GM12878 (cell line): ENCODE measurements at regions not wholly inside any gene's neighbourhood (a gene's known extent, or its start where the extent isn't known, plus 50 kb on each side); places are given as distances from the start of the nearest gene placed in this dataset.

Experiments used
- ATAC-seq: fragments of 200-7000 bp; cut with Tn5 transposase; 3 replicates; pipeline ENCODE4 v1.9.1; 2020; ENCODE audit warnings: mild to moderate bottlenecking, moderate library complexity
- BruUV-seq: library from RNA; stranded (reverse); fragments of 400-500 nt; replicated peaks from 2 replicates; lab custom pipeline; 2021; lab: Mats Ljungman, UMichigan
- CTCF ChIA-PET: fragments of 300-600 bp; sonication (Branson Sonifier 250); formaldehyde crosslinking; extraction: SDS; loops from one replicate; lab custom pipeline; 2021; ENCODE audit warnings: inconsistent platforms; lab: Yijun Ruan, JAX
- POLR2A ChIA-PET: fragments of 350-600 bp; formaldehyde crosslinking; extraction: SDS; loops from one replicate; lab custom pipeline; 2021; ENCODE audit warnings: inconsistent platforms; lab: Charles Lee
- RAD21 ChIA-PET: fragments of 300-600 bp; sonication (Branson Sonifier 250); formaldehyde crosslinking; loops from one replicate; lab custom pipeline; 2023; ENCODE audit warnings: antibody characterized with exemption; ENCODE audit not compliant: unreplicated experiment; lab: Charles Lee
- SMC1A ChIA-PET: fragments of 300-600 bp; sonication (Branson Sonifier 250); formaldehyde crosslinking; loops from one replicate; lab custom pipeline; 2023; ENCODE audit not compliant: unreplicated experiment, uncharacterized antibody; lab: Charles Lee
- DNase-seq: peaks from one replicate; pipeline ENCODE4 v3.0.0-alpha.2; 2011; ENCODE audit warnings: low read depth, low spot score
- FAIRE-seq: peaks from 3 replicates; lab custom pipeline; 2011; peaks lifted over from hg19 to GRCh38; lab: Jason Lieb, UNC
- H2AFZ ChIP-seq: 2 replicates; pipeline ENCODE4 v1.6.0; 2011; ENCODE audit warnings: low read depth, low read length, control low read depth; ENCODE audit not compliant: control insufficient read depth
- H3K27ac ChIP-seq: 2 replicates; pipeline ENCODE4 v1.5.1; 2011; ENCODE audit warnings: control low read depth; ENCODE audit not compliant: control insufficient read depth, insufficient read depth
- H3K27me3 ChIP-seq, 2 experiments: replicated peaks in 1 of 2; 2 replicates each; pipeline versions ENCODE4 v1.6.0 to v1.6.1; 2011; ENCODE audit warnings: low read length in 1 of 2; ENCODE audit not compliant: control insufficient read depth in 2 of 2, insufficient read depth in 2 of 2
- H3K36me3 ChIP-seq, 2 experiments: 2 replicates each; pipeline ENCODE4 v1.5.1; 2011; ENCODE audit warnings: low read length in 1 of 2; ENCODE audit not compliant: control insufficient read depth in 2 of 2, insufficient read depth in 2 of 2
- H3K4me1 ChIP-seq: 2 replicates; pipeline ENCODE4 v1.6.1; 2011; ENCODE audit warnings: mild to moderate bottlenecking, low read length, moderate library complexity, mixed read lengths; ENCODE audit not compliant: control insufficient read depth, insufficient read depth
- H3K4me2 ChIP-seq: 2 replicates; pipeline ENCODE4 v1.6.0; 2011; ENCODE audit warnings: control low read depth; ENCODE audit not compliant: control insufficient read depth, insufficient read depth
- H3K4me3 ChIP-seq: fragments of 200-600 bp; sonication (generic); 2 replicates; pipeline ENCODE4 v1.5.1; 2016
- H3K79me2 ChIP-seq: 2 replicates; pipeline ENCODE4 v1.6.0; 2011; ENCODE audit warnings: low read length; ENCODE audit not compliant: control insufficient read depth, insufficient read depth
- H3K9ac ChIP-seq: 2 replicates; pipeline ENCODE4 v1.8.0; 2011; ENCODE audit warnings: low read length, control low read depth, mixed read lengths; ENCODE audit not compliant: control insufficient read depth, insufficient read depth
- H3K9me3 ChIP-seq: replicated peaks from 3 replicates; pipeline ENCODE4 v1.5.1; 2011; ENCODE audit warnings: mild to moderate bottlenecking, low read length; ENCODE audit not compliant: control insufficient read depth, insufficient read depth
- H4K20me1 ChIP-seq: 2 replicates; pipeline ENCODE4 v1.6.0; 2011; ENCODE audit not compliant: control insufficient read depth, insufficient read depth
- CTCF ChIP-seq, 3 experiments: IDR thresholded peaks in 2 of 3; conservative IDR thresholded peaks in 1 of 3; 2 replicates each; pipeline ENCODE4 v1.5.1; 2011; ENCODE audit warnings: low read depth in 3 of 3, low read length in 3 of 3, mild to moderate bottlenecking in 3 of 3, control low read depth in 2 of 3, moderate library complexity in 2 of 3, inconsistent platforms in 1 of 3, mixed read lengths in 1 of 3; ENCODE audit not compliant: control insufficient read depth in 2 of 3, insufficient read depth in 1 of 3; ENCODE audit errors: extremely low read depth in 1 of 3
- KAT2A ChIP-seq: conservative IDR thresholded peaks from 2 replicates; pipeline ENCODE4 v1.6.1; 2011; ENCODE audit warnings: low read depth, low read length; ENCODE audit not compliant: control insufficient read depth
- NBN ChIP-seq: fragments of 450-650 bp; IDR thresholded peaks from 2 replicates; pipeline ENCODE4 v1.6.1; 2016
- NKRF ChIP-seq: fragments of 450-650 bp; conservative IDR thresholded peaks from 2 replicates; pipeline ENCODE4 v1.6.1; 2017; ENCODE audit warnings: mild to moderate bottlenecking, moderate library complexity
- TCF7 ChIP-seq: IDR thresholded peaks from 2 replicates; pipeline ENCODE4 v1.6.1; 2014; ENCODE audit warnings: antibody characterized with exemption, borderline replicate concordance
- ZBTB4 ChIP-seq: fragments of 450-650 bp; formaldehyde crosslinking; IDR thresholded peaks from 2 replicates; pipeline ENCODE4 v1.4.0; 2022; ENCODE audit warnings: mild to moderate bottlenecking, moderate library complexity
- WGBS: methylation state at CpG from one replicate; pipeline ENCODE4 v1.1.6; 2016; ENCODE audit warnings: low lambda C conversion rate; ENCODE audit not compliant: insufficient replicate concordance, insufficient coverage; ENCODE audit errors: missing lambda C conversion rate; 5-methylcytosine and 5-hydroxymethylcytosine counted together
- in situ Hi-C: fragments of 300-500 bp; cut with MboI; formaldehyde crosslinking; loops from 9 replicates; pipeline ENCODE4 v1.14.3; 2018; ENCODE audit warnings: mixed read lengths
- intact Hi-C: fragments of 100-400 bp; cut with micrococcal nuclease; formaldehyde crosslinking; loops from one replicate; pipeline ENCODE4 v1.14.2; 2022; ENCODE audit not compliant: unreplicated experiment

GRCh38 chr1:95451054-95451453 lies 217.0 kb downstream of the RWDD3 start:
- ChIA-PET SMC1A (no interaction called here), RAD21 (no interaction called here), POLR2A (no interaction called here), CTCF (no interaction called here)
- Histone ChIP-seq H4K20me1 (no peaks in the 10 kb centered on the region), H3K4me1 (no peaks in the 10 kb centered on the region), H3K27ac (no peak overlapping the region), H3K9ac (no peak overlapping the region), H3K27me3 (no peaks in the 10 kb centered on the region), H3K9me3 (no peaks in the 10 kb centered on the region), H3K4me2 (no peak overlapping the region), H3K79me2 (no peaks in the 10 kb centered on the region), H3K4me3 (no peak overlapping the region), H3K36me3 (no peaks in the 10 kb centered on the region), H2AFZ (no peak overlapping the region)
- WGBS, result 5% methylated on average over 3 of the region's 3 CpGs
- DNase-seq (no peak), FAIRE-seq (no peak), ATAC-seq (0 out of 3 replicates have a peak, but pooled peaks have one; percentile 16)
- in situ Hi-C loops (no loop called here), intact Hi-C loops (no loop called here)
- no TSS peak for BruUV-seq
- TF ChIP-seq CTCF (IDR thresholded peaks at IDR 0.05 in 2 of 3, conservative IDR thresholded peaks at IDR 0.05 in 1 of 3; ENCODE audit: control insufficient read depth in 2 of 3, extremely low read depth in 1 of 3, insufficient read depth in 1 of 3, low read depth in 3 of 3, low read length in 3 of 3) (peak in 2 of 3 experiments; percentile 4 to 7; a peak in 1 of 6 replicates), NBN (no peak)

GRCh38 chr1:95451904-95452303 lies 217.9 kb downstream of the RWDD3 start:
- Histone ChIP-seq H3K9me3 (no peaks in the 10 kb centered on the region), H3K79me2 (no peaks in the 10 kb centered on the region), H3K4me2 (no peak overlapping the region), H3K4me3 (no peak overlapping the region), H3K27me3 (no peaks in the 10 kb centered on the region), H3K27ac (no peak overlapping the region), H3K4me1 (no peaks in the 10 kb centered on the region), H4K20me1 (no peaks in the 10 kb centered on the region), H3K36me3 (no peaks in the 10 kb centered on the region), H2AFZ (no peak overlapping the region), H3K9ac (no peak overlapping the region)
- DNase-seq (no peak), ATAC-seq (no peak), FAIRE-seq (no peak)
- BruUV-seq, result no TSS peak
- intact Hi-C loops, result no loop called here
- ChIA-PET RAD21 (no interaction called here), SMC1A (no interaction called here), POLR2A (no interaction called here), CTCF (no interaction called here)
- no peak for TF ChIP-seq ZBTB4
- TF ChIP-seq NKRF, result no peak
- no peak for TF ChIP-seq TCF7
- TF ChIP-seq KAT2A, result no peak
- 41% methylated on average over 3 of the region's 3 CpGs for WGBS
- in situ Hi-C loops, result no loop called here
